Forelimb muscle (tissue), 1 donor: ENCODE measurements at regions not wholly inside any gene's neighbourhood (a gene's known extent, or its start where the extent isn't known, plus 50 kb on each side); places are given as distances from the start of the nearest gene placed in this dataset.
"Not testable (repeated sequence)": the region's sequence is repeated elsewhere in the genome, so short reads cannot be mapped to it uniquely, and the experiment has no call there.

ENCODE experiments used
- DNase-seq: peaks from one replicate; pipeline ENCODE4 v3.0.0-alpha.2; 2013; ENCODE audit warnings: low read depth

DNA sequence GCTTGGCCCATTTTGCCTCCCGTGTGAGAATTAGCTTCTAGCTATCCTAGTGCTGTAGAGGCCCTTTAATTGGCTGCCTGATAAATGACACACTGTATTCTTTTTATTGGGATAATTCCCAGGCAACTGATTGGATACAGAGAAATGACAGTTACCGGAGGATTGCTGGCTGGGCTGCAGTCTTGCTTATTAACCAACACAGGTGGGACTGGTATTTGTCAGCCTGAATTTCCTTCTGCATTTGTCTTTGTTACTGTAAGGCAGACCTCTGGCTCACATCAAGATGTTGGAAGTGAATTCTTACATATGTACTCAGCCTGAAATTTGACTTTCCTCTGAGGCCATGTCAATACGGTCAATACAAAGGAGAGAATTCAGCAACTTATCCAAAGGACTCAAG is 650.8 kb upstream of the SOX9 start:
- no peak for DNase-seq

DNA sequence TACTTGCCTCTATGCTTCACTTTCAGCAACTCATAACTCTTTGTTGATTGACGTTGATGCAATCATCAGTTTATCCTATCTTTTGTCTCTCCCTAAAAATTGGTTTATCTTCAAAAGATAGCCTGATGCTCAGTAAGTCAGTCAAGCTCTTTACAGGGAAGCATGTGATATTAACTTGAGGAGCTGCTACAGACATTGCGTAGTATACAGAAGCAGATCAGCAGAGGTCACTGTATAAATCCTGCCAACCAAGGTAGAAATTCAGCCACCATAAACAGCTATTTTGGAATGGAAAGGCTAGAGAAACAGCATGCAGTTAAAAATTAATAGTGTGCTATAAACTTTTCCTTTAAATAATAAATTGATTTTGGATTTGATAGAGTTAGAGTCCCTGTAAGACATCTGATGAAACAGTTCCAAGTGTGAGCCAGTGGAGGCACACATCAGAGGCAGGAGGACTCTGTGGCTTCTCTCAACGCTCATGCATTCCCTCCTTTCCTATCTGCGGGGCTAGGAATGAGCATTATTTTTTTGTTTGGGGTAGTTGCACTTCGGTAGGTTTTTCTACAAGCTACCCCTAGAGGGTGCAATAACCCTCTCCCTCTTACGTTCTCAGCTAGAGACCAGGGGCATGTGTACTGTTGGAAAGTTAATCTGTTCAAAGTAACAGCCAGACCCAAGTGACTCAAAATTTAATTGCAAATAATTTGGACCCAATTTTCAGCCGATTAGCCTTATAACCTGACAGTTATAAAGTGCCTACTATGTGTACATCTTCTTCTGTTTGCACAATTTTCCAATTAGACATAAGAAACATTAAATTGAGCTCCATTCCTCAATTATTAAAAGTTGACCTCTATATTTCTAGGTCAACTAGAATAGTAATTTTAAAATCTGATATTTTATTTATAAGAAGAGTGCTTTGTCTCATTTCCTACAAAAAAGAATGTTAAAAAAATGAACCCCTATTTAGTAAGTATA is 647.7 kb upstream of the SOX9 start:
- no peak for DNase-seq

DNA sequence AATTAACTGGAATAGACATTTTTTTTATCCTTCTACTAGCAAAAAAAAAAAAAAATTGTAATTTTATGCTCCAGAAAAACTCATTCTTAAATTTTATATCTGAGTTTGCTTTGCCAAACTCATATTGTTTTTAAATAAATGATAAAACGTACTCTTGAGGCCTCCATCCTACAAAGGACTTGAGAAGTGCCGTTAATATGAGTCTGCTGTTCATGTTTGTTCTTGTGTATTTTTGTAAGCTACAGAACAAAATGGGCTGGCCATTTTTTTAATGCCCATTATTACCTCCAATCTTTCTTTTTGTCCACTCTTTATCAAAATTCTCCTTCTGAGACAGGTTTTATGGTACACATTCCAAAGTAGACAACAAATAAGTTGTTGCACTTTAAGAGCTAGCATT is 643.5 kb upstream of the SOX9 start:
- no peak for DNase-seq

DNA sequence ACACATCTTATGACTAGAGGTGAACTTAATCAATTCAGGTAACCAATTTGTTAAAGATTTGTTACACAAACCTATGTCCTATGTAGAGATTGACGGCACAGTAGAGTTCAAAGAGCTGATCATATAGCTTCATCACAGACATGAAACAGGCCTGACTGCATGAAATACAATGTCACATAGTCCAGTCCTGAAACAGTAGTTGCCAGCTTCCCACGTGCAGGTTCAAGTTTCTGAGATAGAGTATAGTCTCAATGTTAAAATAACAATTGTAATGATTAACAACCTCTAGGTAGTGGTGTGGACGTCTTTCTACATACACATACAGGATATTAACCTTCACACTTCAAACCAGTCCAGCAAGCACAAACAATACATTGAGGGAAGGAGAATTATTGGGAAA is 640.7 kb upstream of the SOX9 start:
- DNase-seq = no peak

DNA sequence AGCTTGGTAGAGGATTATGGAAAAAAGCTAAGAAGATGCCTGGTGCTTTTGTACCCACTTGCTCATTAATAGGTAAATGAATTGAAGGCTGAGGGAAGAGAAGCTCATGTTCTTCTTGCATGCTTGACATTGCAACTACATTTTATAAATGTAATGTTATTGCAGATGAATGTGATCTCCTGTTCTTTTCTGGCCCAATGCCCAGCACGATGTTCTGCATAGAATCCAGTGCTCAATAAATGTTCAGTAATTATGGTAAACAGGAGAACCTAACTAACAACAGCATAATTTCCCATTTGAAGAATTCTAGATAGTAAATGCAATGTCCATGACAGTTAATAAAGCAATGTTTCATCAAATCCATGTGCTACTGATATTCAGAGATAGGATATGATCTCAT is 638.2 kb upstream of the SOX9 start:
- no peak for DNase-seq

DNA sequence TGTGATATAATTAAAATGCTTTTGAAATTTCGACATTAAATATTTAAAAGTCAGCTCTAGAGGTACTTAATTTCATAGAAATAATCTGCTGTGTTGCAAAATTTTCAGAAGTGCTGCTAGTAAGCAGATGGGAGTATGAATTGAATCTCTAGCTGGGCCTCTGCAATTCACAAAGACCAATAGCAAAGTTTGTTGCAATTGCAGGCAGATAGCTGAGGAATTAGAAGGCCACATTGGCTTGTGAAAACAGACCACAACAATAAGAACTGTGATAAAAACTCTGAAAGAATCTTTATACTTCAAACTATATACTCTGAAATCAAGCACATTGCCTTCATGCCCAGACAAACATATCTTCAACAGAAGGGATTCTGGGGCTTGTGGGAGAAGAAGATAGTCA is 636.3 kb upstream of the SOX9 start:
- DNase-seq = no peak

DNA sequence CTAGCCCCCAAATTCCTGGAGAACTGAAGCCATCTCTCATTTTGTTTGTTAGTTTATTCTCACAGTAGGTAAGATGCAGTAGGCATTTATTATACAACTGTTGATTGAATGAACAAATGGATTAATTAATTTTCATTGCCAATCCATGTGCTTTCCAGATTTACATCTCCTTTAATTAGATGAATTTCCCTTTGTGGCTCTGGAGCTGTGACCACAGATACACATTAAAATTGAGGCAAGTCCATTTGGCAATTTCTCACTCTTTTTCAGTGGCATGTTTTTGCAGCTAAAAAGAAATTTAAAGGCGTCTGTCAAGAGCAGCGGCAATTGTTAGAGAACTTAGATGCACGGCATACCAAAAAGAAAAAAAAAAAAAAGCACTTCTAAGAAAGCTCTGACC is 635.4 kb upstream of the SOX9 start:
- no peak for DNase-seq

DNA sequence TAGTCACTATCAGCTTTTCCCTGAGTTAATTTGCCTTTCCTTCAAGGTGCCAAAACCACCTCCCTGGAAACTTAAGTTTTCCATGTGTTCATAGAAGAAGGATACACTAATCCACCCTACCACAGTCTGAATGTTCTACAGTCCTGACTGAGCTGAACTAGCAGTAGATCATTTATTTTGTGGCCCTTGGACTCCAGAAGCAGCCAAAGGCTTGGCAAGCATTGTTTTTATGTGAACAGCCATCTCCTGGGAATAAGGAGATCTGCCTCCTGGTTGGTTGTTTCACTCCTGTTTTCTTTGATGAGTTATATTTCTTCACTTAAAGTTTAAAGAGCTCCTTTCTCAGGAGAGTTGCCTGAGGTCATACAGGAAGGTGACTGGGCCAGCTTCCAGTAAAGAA is 634.6 kb upstream of the SOX9 start:
- DNase-seq = no peak

DNA sequence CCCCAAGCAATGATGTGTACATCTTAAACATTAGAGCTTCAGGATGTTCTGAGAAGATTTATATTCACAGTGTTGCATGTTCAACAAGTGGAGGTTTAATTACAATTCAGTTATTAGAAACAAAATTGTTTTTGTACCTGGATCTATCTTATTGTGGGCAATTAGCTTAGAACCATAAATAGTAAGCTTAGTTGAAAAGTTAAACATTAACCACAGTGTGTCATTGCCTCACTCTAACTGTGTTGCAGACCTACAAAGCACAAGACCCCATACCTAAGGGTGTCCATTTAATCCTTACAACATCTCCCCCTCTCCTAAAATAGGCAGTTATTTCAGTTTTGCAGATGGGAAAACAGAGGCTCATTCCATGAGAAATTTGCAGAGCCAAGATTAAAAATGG is 632.0 kb upstream of the SOX9 start:
- DNase-seq = no peak

DNA sequence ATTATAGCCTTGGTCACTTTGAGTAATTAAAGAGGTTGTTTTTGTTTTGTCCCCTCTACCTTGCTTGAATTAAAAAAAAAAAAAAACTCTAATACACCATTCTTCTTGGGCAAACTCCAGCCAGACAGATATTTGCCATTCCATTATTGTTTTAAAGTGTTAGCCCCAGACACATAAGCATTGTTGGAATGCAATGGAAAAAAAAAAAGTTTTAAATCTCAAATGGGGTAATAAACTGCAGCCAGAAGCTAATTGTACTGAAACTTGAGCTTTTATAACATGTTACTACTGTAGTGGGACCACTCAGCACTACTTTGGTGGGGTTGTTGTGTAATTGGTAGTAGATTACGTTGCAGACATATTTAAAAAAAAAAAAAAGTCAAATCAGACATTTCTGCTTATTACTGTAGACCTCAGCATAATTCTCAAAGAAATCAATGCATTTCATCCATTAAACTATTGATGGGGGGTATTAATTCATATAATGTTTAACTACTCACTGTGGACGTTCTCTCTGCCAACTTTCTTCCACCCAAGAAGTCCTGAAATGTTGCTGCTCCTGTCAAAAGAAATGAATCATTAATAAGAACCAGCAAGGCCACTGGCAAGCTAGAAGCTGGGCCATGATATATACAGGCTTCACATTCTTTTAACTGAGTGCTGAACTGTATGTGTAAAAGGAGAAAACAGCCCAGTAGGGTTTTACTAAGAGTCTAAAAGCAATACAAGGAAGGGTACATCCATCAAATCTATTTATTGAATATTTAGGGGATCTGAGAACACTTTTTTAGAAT is 626.6 kb upstream of the SOX9 start:
- DNase-seq = no peak

DNA sequence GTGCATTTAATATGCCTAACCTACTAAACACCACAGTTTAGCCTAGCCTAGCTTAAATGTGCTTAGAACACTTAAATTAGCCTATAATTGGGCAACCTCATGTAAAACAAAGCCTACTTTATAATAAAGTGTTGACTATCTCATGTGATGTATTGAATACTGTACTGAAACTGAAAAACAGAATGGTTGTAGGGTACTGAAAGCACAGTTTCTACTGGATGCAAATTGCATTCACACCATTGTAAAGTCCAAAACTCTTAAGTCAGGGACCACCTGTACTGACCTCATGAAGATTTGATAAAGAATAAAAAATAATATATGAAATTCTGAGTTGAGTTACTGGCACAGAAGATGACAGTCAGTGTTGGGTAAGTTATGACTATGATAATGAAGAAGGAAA is 625.4 kb upstream of the SOX9 start:
- no peak for DNase-seq

DNA sequence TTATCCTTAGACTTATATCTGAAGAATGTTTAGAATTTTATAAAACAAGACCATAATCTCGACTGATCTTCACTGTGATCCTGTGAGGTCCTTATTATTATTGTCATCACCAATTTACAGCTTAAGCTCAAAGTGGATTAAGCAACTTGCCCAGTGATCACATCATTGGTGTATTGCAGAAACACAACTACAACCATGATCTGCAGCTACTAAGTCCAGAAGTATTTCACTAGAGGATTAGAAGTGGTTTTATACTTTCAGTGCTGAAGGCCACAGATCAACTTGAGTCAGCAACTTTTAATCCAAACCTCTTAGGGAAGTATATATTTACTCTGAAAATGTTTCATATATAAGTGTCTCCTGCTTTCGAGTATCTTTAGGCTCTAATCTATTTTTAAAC is 624.3 kb upstream of the SOX9 start:
- no peak for DNase-seq

DNA sequence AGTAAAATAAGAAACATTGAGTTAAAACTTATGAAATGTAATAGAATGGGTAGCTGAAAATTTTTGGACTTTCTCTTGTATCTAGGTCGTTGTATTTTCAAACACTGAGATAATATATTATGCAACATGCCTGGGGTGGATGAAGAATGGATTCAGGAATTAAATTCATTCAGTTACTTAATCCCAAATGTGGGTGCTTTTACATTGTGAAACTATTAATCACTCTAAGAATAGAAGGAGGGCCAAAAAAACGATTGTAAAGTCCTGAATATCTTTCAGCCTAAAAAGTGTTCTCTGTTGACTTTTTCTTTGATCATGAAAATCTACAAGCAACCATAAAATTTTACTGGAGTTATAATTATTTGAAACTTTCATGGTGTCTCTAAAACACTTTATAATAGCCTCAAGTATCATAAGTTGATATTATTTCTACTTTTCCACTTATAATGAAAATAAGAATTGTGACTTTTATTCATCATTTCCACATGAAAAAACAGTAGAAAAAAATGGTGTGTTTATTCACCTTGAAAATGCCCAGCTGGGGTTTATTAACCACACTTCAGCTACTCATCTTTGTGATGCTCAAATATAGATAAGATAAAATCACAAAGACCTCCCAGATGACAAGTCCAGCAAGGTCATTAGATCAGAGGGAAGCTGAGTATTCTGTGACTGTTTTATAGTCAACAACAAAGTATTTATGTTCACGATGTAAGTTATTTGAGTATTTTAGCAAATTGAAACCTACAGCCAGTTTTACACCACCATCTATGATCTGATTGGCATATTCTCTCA is 619.9 kb upstream of the SOX9 start:
- no peak for DNase-seq

DNA sequence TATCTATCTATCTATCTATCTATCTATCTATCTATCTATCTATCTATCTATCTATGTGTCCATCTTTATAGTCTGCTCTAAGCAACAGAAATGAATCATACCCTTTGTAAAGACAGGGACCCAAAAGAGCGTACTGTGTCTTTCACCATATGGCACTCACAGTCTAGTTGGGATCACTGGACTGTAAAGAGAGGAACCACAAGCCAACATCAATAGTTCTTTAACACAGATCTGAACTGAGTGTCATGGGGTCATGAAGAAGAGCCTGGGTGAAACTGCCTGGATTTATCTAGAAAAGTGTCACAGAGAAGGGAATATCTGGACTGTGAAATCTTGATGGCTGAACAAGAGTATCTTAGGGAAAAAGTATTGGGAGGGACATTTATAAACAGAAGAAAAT is 619.1 kb upstream of the SOX9 start:
- DNase-seq = no peak

DNA sequence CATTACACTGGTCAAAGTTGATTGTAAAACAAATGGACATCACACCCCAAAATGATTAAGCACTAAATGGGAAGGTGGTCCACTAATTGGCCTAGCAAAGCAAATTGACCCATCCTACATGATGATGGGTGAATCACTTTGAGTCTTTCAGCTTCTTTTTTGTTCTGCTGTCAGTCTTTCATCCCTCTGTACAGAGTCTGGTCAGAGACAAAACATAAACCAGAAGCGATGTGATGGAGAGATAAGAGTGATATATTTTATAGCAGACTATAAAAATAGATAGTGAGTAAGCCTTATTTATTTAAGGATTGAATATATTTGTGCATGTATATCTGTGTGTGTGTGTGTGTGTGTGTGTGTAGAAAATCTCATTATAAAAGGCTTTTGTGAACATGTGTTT is 618.4 kb upstream of the SOX9 start:
- no peak for DNase-seq

DNA sequence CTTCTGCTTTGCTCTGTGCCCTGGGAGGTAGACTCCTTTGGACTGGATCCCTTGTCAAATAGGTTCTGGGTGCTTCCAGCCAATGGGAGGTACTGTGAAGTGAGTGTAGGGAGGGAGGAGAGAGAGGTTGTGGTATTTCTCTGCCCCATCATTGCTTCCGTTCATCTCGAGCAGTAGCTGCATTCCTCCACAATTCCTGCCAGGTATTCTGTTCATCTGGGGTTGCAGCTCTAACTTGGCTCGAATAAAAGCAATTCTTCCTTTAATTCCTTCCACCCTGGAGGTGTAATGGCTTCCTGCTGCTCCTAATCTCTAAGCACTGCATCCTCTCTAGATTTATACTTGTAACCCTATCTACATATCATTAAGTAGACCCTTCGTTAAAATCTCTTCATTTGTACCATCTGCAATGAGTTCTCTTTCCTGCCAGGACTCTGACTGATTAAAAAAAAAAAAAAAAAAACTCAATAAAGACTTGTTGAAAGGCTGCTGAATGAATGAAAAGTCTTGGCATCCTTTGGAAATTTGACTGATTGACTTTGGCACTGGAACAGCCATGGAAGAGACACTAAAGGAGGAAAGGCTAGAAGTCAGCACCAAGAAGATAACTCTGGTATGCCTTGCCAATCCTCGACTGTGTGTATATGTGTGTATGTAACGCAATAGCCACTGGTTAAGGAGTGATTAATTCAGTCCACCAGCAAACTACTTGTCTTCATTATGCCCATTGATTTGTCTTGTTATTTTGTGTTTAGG is 616.9 kb upstream of the SOX9 start:
- no peak for DNase-seq

DNA sequence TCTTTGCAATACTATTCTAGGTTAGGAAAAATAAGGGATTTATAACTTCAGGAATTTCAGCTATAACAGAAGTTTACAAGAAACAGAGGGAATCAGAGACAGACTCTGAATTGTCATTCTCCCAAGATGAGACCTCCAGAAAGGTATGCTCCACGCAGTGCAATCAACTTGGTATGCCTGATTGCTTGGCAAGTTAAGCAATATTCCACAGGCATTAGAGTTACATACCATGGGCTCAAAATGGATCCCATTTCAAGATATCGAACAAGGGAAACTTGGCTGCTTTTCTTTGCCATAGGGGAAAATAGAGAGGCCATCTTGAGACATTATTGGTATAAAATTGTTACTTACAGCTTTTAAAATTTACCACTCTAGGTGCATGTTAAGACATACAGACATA is 615.6 kb upstream of the SOX9 start:
- DNase-seq = no peak

DNA sequence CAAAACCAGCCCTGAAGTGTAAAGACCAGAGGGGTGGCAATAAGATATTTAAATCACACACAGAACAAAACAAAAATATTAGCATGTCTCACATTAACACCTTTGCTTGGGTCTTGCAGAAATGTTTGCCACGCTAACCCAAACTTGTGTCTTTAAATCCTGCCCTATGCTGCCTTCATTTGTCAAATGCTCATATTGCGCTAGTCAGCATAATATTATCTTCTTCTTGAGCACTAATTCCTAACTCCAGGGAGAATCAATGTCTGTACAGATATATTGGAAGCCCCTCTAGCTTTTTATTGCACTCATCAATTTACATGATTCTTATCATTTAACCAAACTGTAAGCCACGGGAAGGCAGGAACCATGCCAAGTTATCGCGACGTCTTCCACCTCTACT is 614.8 kb upstream of the SOX9 start:
- DNase-seq = no peak

DNA sequence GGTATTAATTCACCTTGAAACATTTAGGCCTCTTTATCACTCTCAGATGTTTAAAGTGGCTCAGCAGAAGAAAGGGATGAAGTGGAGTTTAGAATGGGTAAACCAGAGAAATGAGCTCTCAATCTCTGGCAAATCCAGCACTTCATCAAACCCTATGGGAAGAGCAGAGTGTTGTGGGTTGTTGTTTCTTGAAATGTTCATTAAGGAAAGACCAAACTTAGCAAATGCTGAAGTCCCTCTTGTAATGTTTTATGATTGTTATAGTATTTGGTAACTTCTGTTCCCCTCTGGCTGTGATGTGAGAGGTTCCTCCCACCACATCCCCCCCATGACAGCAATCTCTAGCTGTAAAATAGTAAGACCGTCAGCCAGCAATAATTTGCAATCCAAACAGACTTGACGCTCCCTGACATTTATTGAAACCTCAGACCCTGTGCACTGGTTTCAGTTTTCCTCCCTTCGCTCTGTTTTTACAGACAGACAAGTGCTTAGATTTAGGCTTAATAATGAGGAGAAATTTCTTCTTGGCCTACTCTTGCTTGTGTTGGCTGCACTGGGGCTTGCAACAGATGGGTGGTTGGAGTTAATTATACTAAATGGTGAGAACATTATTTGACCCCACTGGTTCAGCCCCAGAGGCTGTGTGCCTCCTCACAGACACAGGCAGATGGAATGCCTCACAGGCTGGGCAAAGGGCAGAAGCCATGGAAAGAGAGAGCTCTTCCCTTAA is 609.4 kb upstream of the SOX9 start:
- DNase-seq = no peak

DNA sequence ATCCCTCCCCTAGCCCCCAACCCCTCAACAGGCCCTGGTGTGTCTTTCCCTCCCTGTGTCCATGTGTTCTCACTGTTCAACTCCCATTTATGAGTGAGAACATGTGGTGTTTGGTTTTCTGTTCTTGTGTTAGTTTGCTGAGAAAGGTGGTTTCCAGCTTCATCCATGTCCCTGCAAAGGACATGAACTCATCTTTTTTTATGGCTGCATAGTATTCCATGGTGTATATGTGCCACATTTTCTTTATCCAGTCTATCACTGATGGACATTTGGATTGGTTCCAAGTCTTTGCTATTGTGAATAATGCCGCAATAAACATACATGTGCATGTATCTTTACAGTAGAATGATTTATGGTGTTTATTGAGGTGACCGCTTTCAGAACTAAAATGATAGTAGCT is 607.1 kb upstream of the SOX9 start:
- DNase-seq = not testable (repeated sequence)

DNA sequence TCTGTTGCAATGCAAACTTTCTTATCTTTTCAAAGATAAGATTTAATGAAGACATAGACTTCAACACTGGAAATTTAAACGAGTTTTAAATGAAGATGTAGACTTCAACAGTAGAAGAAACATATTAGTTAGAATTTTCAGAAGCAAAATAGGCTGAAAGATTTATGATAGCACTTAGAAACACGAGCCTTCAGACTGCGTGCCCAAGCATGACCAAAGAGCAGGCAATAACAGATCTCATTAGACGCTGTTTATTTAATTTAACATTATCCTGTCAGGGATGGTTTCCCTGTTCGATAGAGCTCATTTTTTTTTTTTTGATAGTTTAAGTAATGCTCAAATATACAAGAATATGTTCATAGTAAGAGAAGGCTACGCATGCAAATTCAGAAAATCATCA is 604.7 kb upstream of the SOX9 start:
- no peak for DNase-seq
